Spleen (tissue), 11 donors: ENCODE measurements at regions not wholly inside any gene's neighbourhood (a gene's known extent, or its start where the extent isn't known, plus 50 kb on each side); places are given as distances from the start of the nearest gene placed in this dataset.

Experiments used
- DNase-seq: peaks from one replicate; pipeline ENCODE4 v3.0.0-alpha.2; 2020
- H3K27ac ChIP-seq, 8 donors: fragments of 200-600 bp; sonication (generic) in 7 of 8; 1 replicate in 4 of 8; 2 replicates in 4 of 8; pipeline versions ENCODE4 v1.5.0 to v1.8.0; 2016 to 2021; ENCODE audit warnings: inconsistent platforms in 4 of 8, mild to moderate bottlenecking in 4 of 8, moderate library complexity in 1 of 8
- H3K27me3 ChIP-seq, 7 donors: fragments of 200-600 bp; sonication (generic) in 6 of 7; replicated peaks in 1 of 7; 1 replicate in 4 of 7; 2 replicates in 3 of 7; pipeline versions ENCODE4 v1.5.0 to v1.8.0; 2016 to 2021; ENCODE audit warnings: inconsistent platforms in 3 of 7, mild to moderate bottlenecking in 1 of 7
- H3K36me3 ChIP-seq, 6 donors: fragments of 200-600 bp; sonication (generic) in 5 of 6; 1 replicate in 4 of 6; 2 replicates in 2 of 6; pipeline versions ENCODE4 v1.5.0 to v1.8.0; 2016 to 2021; ENCODE audit warnings: inconsistent platforms in 2 of 6
- H3K4me1 ChIP-seq, 6 donors: fragments of 200-600 bp; sonication (generic) in 5 of 6; 1 replicate in 3 of 6; 2 replicates in 3 of 6; pipeline versions ENCODE4 v1.5.0 to v1.8.0; 2016 to 2021; ENCODE audit warnings: inconsistent platforms in 3 of 6
- H3K4me3 ChIP-seq, 8 donors: fragments of 200-600 bp; sonication (generic) in 7 of 8; 1 replicate in 4 of 8; 2 replicates in 4 of 8; pipeline versions ENCODE4 v1.5.0 to v1.8.0; 2016 to 2021; ENCODE audit warnings: inconsistent platforms in 4 of 8, mild to moderate bottlenecking in 4 of 8, moderate library complexity in 2 of 8
- H3K9me3 ChIP-seq, 8 donors: fragments of 200-600 bp; sonication (generic) in 7 of 8; 1 replicate in 4 of 8; 2 replicates in 4 of 8; pipeline versions ENCODE4 v1.5.0 to v1.8.0; 2016 to 2021; ENCODE audit warnings: inconsistent platforms in 4 of 8
- POLR2A ChIP-seq, 3 donors: fragments of 450-650 bp; IDR thresholded peaks; one replicate each; pipeline ENCODE4 v1.5.1; 2017; ENCODE audit warnings: antibody characterized with exemption in 3 of 3, mild to moderate bottlenecking in 1 of 3
- POLR2AphosphoS5 ChIP-seq, 3 donors: sonication (generic); formaldehyde crosslinking; IDR thresholded peaks; one replicate each; pipeline ENCODE4 v1.5.1; 2017; ENCODE audit warnings: antibody characterized with exemption in 3 of 3
- WGBS, 5 donors: extraction: QIAGEN DNeasy Blood & Tissue Kit in 3 of 5; methylation state at CpG; one replicate each; pipeline versions ENCODE4 v1.1.5 to v1.1.7; 2013 to 2018; 5-methylcytosine and 5-hydroxymethylcytosine counted together
- intact Hi-C: fragments of 100-400 bp; cut with DNase I; formaldehyde crosslinking; loops from one replicate; pipeline ENCODE4 v1.15.0; 2023; ENCODE audit warnings: low total_unique reads
- TF ChIP-seq, protein P1 (sequence below), 11 experiments: fragments of 200-600 bp in 7 of 11; fragments of 450-650 bp in 4 of 11; sonication (generic) in 4 of 11; IDR thresholded peaks in 8 of 11; conservative IDR thresholded peaks in 3 of 11; 1 replicate in 7 of 11; 2 replicates in 4 of 11; pipeline versions ENCODE4 v1.4.0 to v1.8.0; 2016 to 2021; ENCODE audit warnings: antibody characterized with exemption in 11 of 11, inconsistent platforms in 4 of 11, mild to moderate bottlenecking in 1 of 11
- donor health status: healthy with polysubstance abuse.
- donor health status: DM: no; HTN: no; CAD: no; lungs with moderate emphysema.
- donor health status: DM: no; HTN: no; CAD: no.
- donor health status: Bipolar disorder and iron deficiency.
- donor health status: healthy.
- donor health status: DM: no; HTN: no; CAD: no.
- donor health status: DM: yes; HTN: yes; CAD: no.

DNA sequence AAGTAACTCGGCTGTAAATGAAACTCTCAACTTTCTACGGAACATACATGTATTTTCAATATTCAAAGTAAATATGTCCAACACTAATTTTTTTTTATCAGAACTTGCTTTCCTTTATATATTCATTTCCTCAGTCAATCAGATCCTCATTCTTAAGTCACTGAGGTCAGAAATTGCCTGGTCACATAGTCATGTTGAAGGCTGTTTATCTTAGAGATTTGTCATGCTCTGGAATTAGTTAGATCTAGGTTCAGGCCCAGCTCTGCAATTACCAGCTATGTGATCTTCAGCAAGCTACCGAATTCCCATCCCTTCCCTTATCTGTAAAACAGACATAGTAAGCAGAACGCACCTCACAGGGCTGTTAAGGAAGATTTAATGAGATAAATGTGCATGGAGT is 228.8 kb downstream of the SPCS3 start:
- intact Hi-C loops: no loop called here
- Histone ChIP-seq H3K36me3 (no peaks in the 10 kb centered on the region), H3K27ac (no peak overlapping the region), H3K4me3 (no peak overlapping the region), H3K27me3 (no peaks in the 10 kb centered on the region), H3K9me3 (peaks cover 0 to 25% (median 18%) of the 10 kb centered on the region in 8 donors), H3K4me1 (no peaks in the 10 kb centered on the region)
- no peak for DNase-seq
- WGBS, 5 donors: 71 to 81% (median 77%) methylated on average over 4 of the region's 4 CpGs
- TF ChIP-seq, protein P1, sequence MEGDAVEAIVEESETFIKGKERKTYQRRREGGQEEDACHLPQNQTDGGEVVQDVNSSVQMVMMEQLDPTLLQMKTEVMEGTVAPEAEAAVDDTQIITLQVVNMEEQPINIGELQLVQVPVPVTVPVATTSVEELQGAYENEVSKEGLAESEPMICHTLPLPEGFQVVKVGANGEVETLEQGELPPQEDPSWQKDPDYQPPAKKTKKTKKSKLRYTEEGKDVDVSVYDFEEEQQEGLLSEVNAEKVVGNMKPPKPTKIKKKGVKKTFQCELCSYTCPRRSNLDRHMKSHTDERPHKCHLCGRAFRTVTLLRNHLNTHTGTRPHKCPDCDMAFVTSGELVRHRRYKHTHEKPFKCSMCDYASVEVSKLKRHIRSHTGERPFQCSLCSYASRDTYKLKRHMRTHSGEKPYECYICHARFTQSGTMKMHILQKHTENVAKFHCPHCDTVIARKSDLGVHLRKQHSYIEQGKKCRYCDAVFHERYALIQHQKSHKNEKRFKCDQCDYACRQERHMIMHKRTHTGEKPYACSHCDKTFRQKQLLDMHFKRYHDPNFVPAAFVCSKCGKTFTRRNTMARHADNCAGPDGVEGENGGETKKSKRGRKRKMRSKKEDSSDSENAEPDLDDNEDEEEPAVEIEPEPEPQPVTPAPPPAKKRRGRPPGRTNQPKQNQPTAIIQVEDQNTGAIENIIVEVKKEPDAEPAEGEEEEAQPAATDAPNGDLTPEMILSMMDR (IDR thresholded peaks at IDR 0.05 in 8 of 11, conservative IDR thresholded peaks at IDR 0.05 in 3 of 11): no peak
- TF ChIP-seq POLR2AphosphoS5 (IDR thresholded peaks at IDR 0.05) (no peak), POLR2A (IDR thresholded peaks at IDR 0.05) (no peak)

DNA sequence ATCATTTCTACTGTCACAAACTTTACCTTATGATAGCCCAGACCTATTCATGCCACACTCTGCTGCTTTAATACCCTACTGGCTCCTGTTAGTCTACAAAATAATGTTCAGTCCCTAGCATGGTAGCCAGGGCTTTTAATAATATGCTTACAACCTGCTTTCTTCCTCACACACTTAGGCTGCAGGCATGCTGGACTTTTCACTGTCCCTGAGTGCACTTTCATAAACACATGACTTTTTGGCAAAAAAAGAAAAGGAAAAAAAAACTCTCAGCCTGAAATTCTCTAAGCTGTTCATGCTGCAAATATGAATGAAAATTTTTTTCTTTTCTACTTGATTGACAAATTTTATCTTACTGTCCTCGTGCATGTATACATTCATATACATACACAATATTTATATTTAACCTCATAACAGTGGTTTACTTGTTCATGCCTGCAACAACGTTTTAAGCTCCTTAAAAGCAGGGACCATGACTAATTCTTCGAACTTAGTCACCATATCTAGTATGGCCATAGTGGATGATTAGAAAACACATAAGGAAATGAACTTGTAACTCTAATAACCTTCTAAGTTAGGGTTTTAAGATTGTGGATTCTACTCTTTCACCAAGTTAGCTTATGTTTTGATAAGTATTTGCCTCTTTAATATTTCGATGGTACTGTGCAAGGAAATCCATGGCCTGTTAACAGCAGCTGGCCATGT is 229.5 kb downstream of the SPCS3 start:
- no peaks in the 10 kb centered on the region for H3K36me3 ChIP-seq
- DNase-seq: no peak
- no peak overlapping the region for H3K4me3 ChIP-seq
- 57 to 81% (median 70%) methylated on average over 4 of the region's 4 CpGs for WGBS, 5 donors
- intact Hi-C loops: no loop called here
- peaks cover 0 to 25% (median 18%) of the 10 kb centered on the region in 8 donors for H3K9me3 ChIP-seq
- H3K27ac ChIP-seq: no peak overlapping the region
- H3K27me3 ChIP-seq: no peaks in the 10 kb centered on the region
- no peaks in the 10 kb centered on the region for H3K4me1 ChIP-seq
- TF ChIP-seq POLR2AphosphoS5 (IDR thresholded peaks at IDR 0.05): no peak
- TF ChIP-seq, protein P1 (IDR thresholded peaks at IDR 0.05 in 8 of 11, conservative IDR thresholded peaks at IDR 0.05 in 3 of 11): no peak
- TF ChIP-seq POLR2A (IDR thresholded peaks at IDR 0.05): no peak

DNA sequence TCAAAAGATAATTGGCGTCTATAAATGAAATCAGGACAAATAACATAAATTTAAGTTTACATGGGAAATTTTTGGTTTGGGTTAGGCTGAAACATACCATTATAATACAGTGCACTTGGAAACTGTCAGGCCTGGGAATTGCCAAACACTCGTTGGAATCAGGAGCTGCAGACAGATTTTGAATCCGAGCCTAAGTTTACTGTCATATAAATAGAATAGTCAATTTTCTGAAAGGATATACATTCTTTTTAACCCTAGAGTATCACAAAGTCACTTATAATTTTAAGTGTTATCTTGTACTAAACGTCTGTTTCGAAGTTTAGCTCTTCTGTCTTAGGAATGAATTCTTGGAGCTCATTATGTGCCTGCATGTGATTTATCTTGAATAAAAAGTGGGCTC is 234.1 kb downstream of the VEGFC start:
- intact Hi-C loops: no loop called here
- no peak overlapping the region for H3K27ac ChIP-seq
- H3K9me3 ChIP-seq: no peaks in the 10 kb centered on the region
- H3K36me3 ChIP-seq: no peaks in the 10 kb centered on the region
- no peaks in the 10 kb centered on the region for H3K27me3 ChIP-seq
- 78 to 87% (median 86%) methylated on average over 5 of the region's 5 CpGs for WGBS, 5 donors
- H3K4me3 ChIP-seq: no peak overlapping the region
- no peak for DNase-seq
- H3K4me1 ChIP-seq: no peaks in the 10 kb centered on the region
- TF ChIP-seq, protein P1 (IDR thresholded peaks at IDR 0.05 in 8 of 11, conservative IDR thresholded peaks at IDR 0.05 in 3 of 11): no peak
- TF ChIP-seq POLR2AphosphoS5 (IDR thresholded peaks at IDR 0.05) (no peak), POLR2A (IDR thresholded peaks at IDR 0.05) (no peak)

DNA sequence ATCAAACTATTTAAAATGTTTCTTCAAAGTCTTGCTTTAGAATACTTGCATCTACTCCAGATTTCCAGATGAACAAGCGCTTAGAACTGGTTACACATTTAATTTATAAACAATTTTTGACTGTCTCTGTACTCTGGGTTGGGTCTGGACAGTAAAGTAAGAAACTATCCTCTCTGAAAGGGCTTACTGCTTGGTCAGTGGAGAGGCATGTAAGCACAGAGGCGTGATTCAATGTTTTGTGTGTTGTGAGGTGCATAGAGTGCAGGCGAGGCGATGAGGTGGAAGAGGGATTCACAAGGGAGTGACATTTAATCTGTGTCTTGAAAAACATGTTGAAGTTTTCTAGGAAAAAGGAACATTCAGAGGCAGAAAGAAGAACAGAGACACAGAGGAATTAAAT is 231.4 kb downstream of the VEGFC start:
- Histone ChIP-seq H3K4me3 (no peak overlapping the region), H3K4me1 (no peaks in the 10 kb centered on the region), H3K9me3 (no peaks in the 10 kb centered on the region), H3K36me3 (no peaks in the 10 kb centered on the region), H3K27ac (no peak overlapping the region), H3K27me3 (no peaks in the 10 kb centered on the region)
- TF ChIP-seq, protein P1 (IDR thresholded peaks at IDR 0.05 in 8 of 11, conservative IDR thresholded peaks at IDR 0.05 in 3 of 11): no peak
- TF ChIP-seq POLR2A (IDR thresholded peaks at IDR 0.05): no peak
- no peak for TF ChIP-seq POLR2AphosphoS5 (IDR thresholded peaks at IDR 0.05)
- DNase-seq: no peak
- intact Hi-C loops: loop anchor here (10.0 kb wide), 1 partner anchor 483 kb away; no protein-coding TSS in a partner anchor
- WGBS, 5 donors: 64 to 95% (median 91%) methylated on average over 4 of the region's 4 CpGs
